ENCODE measurements at regions not wholly inside any gene's neighbourhood (a gene's known extent, or its start where the extent isn't known, plus 50 kb on each side); places are given as distances from the start of the nearest gene placed in this dataset.

- DNase-seq, result no peak
Observed at GRCh38 chr7:106776618-106777347, 88.3 kb upstream of the PIK3CG start.

- no peak for DNase-seq
Observed at GRCh38 chr7:106777674-106778299, 87.3 kb upstream of the PIK3CG start.

- no peak for DNase-seq
Observed at GRCh38 chr7:106778656-106779250, 86.3 kb upstream of the PIK3CG start.

- no peak for DNase-seq
Observed at GRCh38 chr7:106779877-106780276, 85.2 kb upstream of the PIK3CG start.

- DNase-seq, result no peak
Observed at GRCh38 chr7:106781007-106781406, 84.1 kb upstream of the PIK3CG start.

- no peak for DNase-seq
Observed at GRCh38 chr7:106781828-106782544, 83.1 kb upstream of the PIK3CG start.

GRCh38 chr7:106783286-106783685 is 81.8 kb upstream of the PIK3CG start:
- DNase-seq, result no peak

GRCh38 chr7:106788637-106789036 is 76.4 kb upstream of the PIK3CG start:
- peak; percentile 16 for DNase-seq

- DNase-seq, result no peak
Observed at GRCh38 chr7:106791526-106791925, 73.6 kb upstream of the PIK3CG start.

- DNase-seq, result no peak
Observed at GRCh38 chr7:106792233-106792926, 72.7 kb upstream of the PIK3CG start.

- peak; percentile 60 for DNase-seq
Observed at GRCh38 chr7:106793015-106793975, 71.8 kb upstream of the PIK3CG start.

- no peak for DNase-seq
Observed at GRCh38 chr7:106794276-106795083, 70.6 kb upstream of the PIK3CG start.

- DNase-seq, result no peak
Observed at GRCh38 chr7:106795084-106795876, 69.8 kb upstream of the PIK3CG start.

GRCh38 chr7:106795877-106796231 is 69.2 kb upstream of the PIK3CG start:
- DNase-seq, result no peak

- DNase-seq, result no peak
Observed at GRCh38 chr7:106797937-106798336, 67.1 kb upstream of the PIK3CG start.

- DNase-seq, result no peak
Observed at GRCh38 chr7:106802589-106802988, 62.5 kb upstream of the PIK3CG start.

GRCh38 chr7:106806556-106806955 is 58.5 kb upstream of the PIK3CG start:
- DNase-seq, result no peak

- no peak for DNase-seq
Observed at GRCh38 chr7:106807474-106807873, 57.6 kb upstream of the PIK3CG start.

- DNase-seq, result no peak
Observed at GRCh38 chr7:106808967-106809635, 56.0 kb upstream of the PIK3CG start.

GRCh38 chr7:106811472-106811871 is 53.6 kb upstream of the PIK3CG start:
- DNase-seq, result no peak
